ENCODE measurements at regions not wholly inside any gene's neighbourhood (a gene's known extent, or its start where the extent isn't known, plus 50 kb on each side); places are given as distances from the start of the nearest gene placed in this dataset.

- TF ChIP-seq CTCF (IDR thresholded peaks at IDR 0.05; ENCODE audit: low read length) (no peak), EZH2 (optimal IDR thresholded peaks at IDR 0.05; ENCODE audit: low read depth, low read length) (no peak), EZH2phosphoT487 (IDR thresholded peaks at IDR 0.05; ENCODE audit: low read length) (no peak)
These were observed 443.6 kb upstream of the PITX2 start for GRCh38 chr4:111066447-111066846.

Measured in MM.1S (cell line).